GM12891 (cell line): ENCODE measurements at regions not wholly inside any gene's neighbourhood (a gene's known extent, or its start where the extent isn't known, plus 50 kb on each side); places are given as distances from the start of the nearest gene placed in this dataset.

Experiments
- POLR2A ChIP-seq: IDR thresholded peaks from 2 replicates; pipeline ENCODE4 v1.6.1; 2011; ENCODE audit warnings: low read depth, low read length, control low read depth
- POLR2AphosphoS5 ChIP-seq: IDR thresholded peaks from 2 replicates; pipeline ENCODE4 v1.6.1; 2011; ENCODE audit warnings: low read depth, low read length, control low read depth
- TAF1 ChIP-seq: IDR thresholded peaks from 2 replicates; pipeline ENCODE4 v1.6.1; 2011; ENCODE audit warnings: low read depth, low read length, control low read depth

GRCh38 chr4:14000091-14000814 is 372.7 kb upstream of the BOD1L1 start:
- TF ChIP-seq TAF1 (no peak), POLR2A (no peak), POLR2AphosphoS5 (no peak)
